ENCODE measurements at regions not wholly inside any gene's neighbourhood (a gene's known extent, or its start where the extent isn't known, plus 50 kb on each side); places are given as distances from the start of the nearest gene placed in this dataset.

DNA sequence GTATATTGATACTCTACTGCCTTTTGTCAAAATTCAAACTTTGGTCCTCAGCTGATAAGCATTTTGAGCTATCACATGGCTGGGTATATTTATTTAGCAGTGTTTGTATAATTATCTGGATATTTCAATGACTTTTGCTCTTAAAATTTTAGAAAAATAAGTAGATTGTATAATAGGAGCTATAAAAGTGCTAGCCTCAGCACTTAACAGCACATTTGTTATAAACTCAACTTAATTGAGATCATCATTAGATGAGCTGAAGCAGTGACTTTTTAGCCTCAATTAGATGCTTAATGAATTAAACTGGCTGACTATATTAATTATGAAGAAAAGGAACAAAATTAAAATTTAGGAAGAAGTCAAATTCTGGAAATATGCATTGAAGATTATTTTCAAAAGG lies 429.9 kb downstream of the DYNC2H1 start:
- Histone ChIP-seq H4K20me1 (replicated peaks; ENCODE audit: control insufficient read depth, extremely low read depth, insufficient read depth, low read length) (no peaks in the 10 kb centered on the region), H3K27me3 (ENCODE audit: control insufficient read depth in 2 of 2, insufficient read depth in 2 of 2, low read length in 2 of 2) (no peaks in the 10 kb centered on the region), H3K9me1 (replicated peaks; ENCODE audit: control insufficient read depth, extremely low read depth, insufficient read depth, low read length) (no peaks in the 10 kb centered on the region), H3K9me3 (replicated peaks; ENCODE audit: control insufficient read depth, insufficient read depth, low read length) (no peaks in the 10 kb centered on the region), H3K4me1 (ENCODE audit: control insufficient read depth, extremely low read depth, insufficient read depth, low read length) (no peaks in the 10 kb centered on the region), H2AFZ (ENCODE audit: low read depth, low read length) (no peak overlapping the region), H3K4me2 (ENCODE audit: insufficient read depth, low read length) (no peak overlapping the region), H3K79me2 (ENCODE audit: control insufficient read depth, insufficient read depth, low read length) (no peaks in the 10 kb centered on the region), H3K36me3 (ENCODE audit: control insufficient read depth in 2 of 2, extremely low read depth in 1 of 2, insufficient read depth in 2 of 2, low read length in 2 of 2) (no peaks in the 10 kb centered on the region), H3K4me3 (replicated peaks in 1 of 3; ENCODE audit: insufficient read depth in 1 of 3, low read depth in 1 of 3, low read length in 3 of 3) (no peak overlapping the region), H3K27ac (ENCODE audit: insufficient read depth, low read depth, low read length) (no peak overlapping the region), H3K9ac (replicated peaks; ENCODE audit: extremely low read depth, insufficient read depth, low read length) (no peak overlapping the region)
- BruUV-seq (replicated peaks), result no TSS peak
- no peak for FAIRE-seq
- dilution Hi-C loops (cut with MboI; ENCODE audit: extremely low pct_ligation_motif_present, low sequenced_read_pairs), result no loop called here
- ChIA-PET CTCF (interaction anchor here (0.9 to 4.9 kb wide), 14 partner anchors 9 to 430 kb away, joined by 3 to 48 read pairs (median 4); partner anchors contain the start of gene DYNC2H1), POLR2A (no interaction called here)
- TF ChIP-seq EZH2 (IDR thresholded peaks at IDR 0.05; ENCODE audit: borderline replicate concordance, low read depth, low read length, severe bottlenecking) (no peak), FOS (IDR thresholded peaks at IDR 0.05; ENCODE audit: borderline replicate concordance, insufficient read depth, low read length) (no peak)
- TF ChIP-seq, protein P1, sequence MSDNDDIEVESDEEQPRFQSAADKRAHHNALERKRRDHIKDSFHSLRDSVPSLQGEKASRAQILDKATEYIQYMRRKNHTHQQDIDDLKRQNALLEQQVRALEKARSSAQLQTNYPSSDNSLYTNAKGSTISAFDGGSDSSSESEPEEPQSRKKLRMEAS (IDR thresholded peaks at IDR 0.05; ENCODE audit: insufficient read depth, insufficient read length), result no peak
- no peak for DNase-seq (ENCODE audit: low read depth, low spot score)
- intact Hi-C loops (cut with micrococcal nuclease), result loop anchor here (5.0 to 10.0 kb wide), 3 partner anchors 337 to 734 kb away; no protein-coding TSS in a partner anchor

DNA sequence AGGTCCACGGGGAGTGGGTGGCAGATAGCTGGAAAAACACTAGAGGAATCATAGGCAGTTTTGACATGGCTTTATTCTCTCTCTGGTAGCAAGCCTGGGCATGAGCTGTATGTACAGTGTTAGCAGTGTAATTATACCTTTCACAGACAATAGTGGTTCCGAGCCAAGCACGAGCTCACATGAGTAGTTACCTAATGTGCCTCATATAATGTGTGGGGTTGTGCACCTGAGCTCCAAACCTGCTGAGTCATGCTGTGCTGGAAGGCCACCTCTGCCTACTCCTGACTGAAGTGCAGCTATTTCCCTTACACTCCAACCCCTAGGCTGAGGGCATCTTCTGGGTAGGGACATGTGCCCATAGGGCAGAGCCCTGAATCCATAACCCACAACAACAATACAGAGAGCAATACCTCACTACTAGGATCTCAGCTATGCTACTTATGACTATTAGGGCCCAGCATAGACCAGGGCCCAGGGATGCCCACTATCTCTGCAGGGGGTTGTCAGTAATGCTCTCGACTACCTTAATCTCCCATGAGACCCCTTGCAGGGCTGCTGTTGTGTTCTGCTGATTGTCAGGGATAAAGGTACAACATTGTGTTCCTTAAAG lies 432.1 kb downstream of the DYNC2H1 start:
- POLR2A ChIA-PET, result no interaction called here
- Histone ChIP-seq H3K27ac (ENCODE audit: insufficient read depth, low read depth, low read length) (no peak overlapping the region), H3K9me3 (replicated peaks; ENCODE audit: control insufficient read depth, insufficient read depth, low read length) (no peaks in the 10 kb centered on the region), H3K27me3 (ENCODE audit: control insufficient read depth in 2 of 2, insufficient read depth in 2 of 2, low read length in 2 of 2) (no peaks in the 10 kb centered on the region), H3K79me2 (ENCODE audit: control insufficient read depth, insufficient read depth, low read length) (no peaks in the 10 kb centered on the region), H3K4me3 (replicated peaks in 1 of 3; ENCODE audit: insufficient read depth in 1 of 3, low read depth in 1 of 3, low read length in 3 of 3) (no peak overlapping the region), H3K36me3 (ENCODE audit: control insufficient read depth in 2 of 2, extremely low read depth in 1 of 2, insufficient read depth in 2 of 2, low read length in 2 of 2) (no peaks in the 10 kb centered on the region), H3K9me1 (replicated peaks; ENCODE audit: control insufficient read depth, extremely low read depth, insufficient read depth, low read length) (no peaks in the 10 kb centered on the region), H3K4me2 (ENCODE audit: insufficient read depth, low read length) (no peak overlapping the region), H4K20me1 (replicated peaks; ENCODE audit: control insufficient read depth, extremely low read depth, insufficient read depth, low read length) (no peaks in the 10 kb centered on the region), H2AFZ (ENCODE audit: low read depth, low read length) (no peak overlapping the region), H3K4me1 (ENCODE audit: control insufficient read depth, extremely low read depth, insufficient read depth, low read length) (no peaks in the 10 kb centered on the region), H3K9ac (replicated peaks; ENCODE audit: extremely low read depth, insufficient read depth, low read length) (no peak overlapping the region)
- dilution Hi-C loops (cut with MboI; ENCODE audit: extremely low pct_ligation_motif_present, low sequenced_read_pairs), result no loop called here
- DNase-seq (ENCODE audit: low read depth, low spot score), result no peak
- intact Hi-C loops (cut with micrococcal nuclease), result no loop called here
- CTCF ChIA-PET, result interaction anchor here (0.9 to 1.3 kb wide), 4 partner anchors 12 to 167 kb away, joined by 3 to 4 read pairs (median 3); no protein-coding TSS in a partner anchor
- FAIRE-seq, result no peak
- BruUV-seq (replicated peaks), result no TSS peak
- TF ChIP-seq POLR2AphosphoS5 (IDR thresholded peaks at IDR 0.05; ENCODE audit: insufficient read depth, low read depth, low read length), result no peak
- TF ChIP-seq FOS (IDR thresholded peaks at IDR 0.05; ENCODE audit: borderline replicate concordance, insufficient read depth, low read length), result no peak
- TF ChIP-seq, protein P1 (IDR thresholded peaks at IDR 0.05; ENCODE audit: insufficient read depth, insufficient read length), result no peak
- no peak for TF ChIP-seq GATA2 (IDR thresholded peaks at IDR 0.05; ENCODE audit: insufficient read depth, insufficient read length, low read depth, low read length)
- TF ChIP-seq, protein P2, sequence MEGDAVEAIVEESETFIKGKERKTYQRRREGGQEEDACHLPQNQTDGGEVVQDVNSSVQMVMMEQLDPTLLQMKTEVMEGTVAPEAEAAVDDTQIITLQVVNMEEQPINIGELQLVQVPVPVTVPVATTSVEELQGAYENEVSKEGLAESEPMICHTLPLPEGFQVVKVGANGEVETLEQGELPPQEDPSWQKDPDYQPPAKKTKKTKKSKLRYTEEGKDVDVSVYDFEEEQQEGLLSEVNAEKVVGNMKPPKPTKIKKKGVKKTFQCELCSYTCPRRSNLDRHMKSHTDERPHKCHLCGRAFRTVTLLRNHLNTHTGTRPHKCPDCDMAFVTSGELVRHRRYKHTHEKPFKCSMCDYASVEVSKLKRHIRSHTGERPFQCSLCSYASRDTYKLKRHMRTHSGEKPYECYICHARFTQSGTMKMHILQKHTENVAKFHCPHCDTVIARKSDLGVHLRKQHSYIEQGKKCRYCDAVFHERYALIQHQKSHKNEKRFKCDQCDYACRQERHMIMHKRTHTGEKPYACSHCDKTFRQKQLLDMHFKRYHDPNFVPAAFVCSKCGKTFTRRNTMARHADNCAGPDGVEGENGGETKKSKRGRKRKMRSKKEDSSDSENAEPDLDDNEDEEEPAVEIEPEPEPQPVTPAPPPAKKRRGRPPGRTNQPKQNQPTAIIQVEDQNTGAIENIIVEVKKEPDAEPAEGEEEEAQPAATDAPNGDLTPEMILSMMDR (IDR thresholded peaks at IDR 0.05; ENCODE audit: extremely low read depth in 1 of 2, insufficient read depth in 1 of 2, low read depth in 1 of 2, low read length in 2 of 2), result no peak
- no peak for TF ChIP-seq EZH2 (IDR thresholded peaks at IDR 0.05; ENCODE audit: borderline replicate concordance, low read depth, low read length, severe bottlenecking)
- TF ChIP-seq MYC (IDR thresholded peaks at IDR 0.05; ENCODE audit: low read depth, low read length), result no peak
- no peak for TF ChIP-seq JUN (IDR thresholded peaks at IDR 0.05; ENCODE audit: borderline replicate concordance, insufficient read depth, insufficient read length, low read depth)
- no peak for TF ChIP-seq POLR2A (IDR thresholded peaks at IDR 0.05; ENCODE audit: low read depth, low read length)
